ENCODE measurements at regions not wholly inside any gene's neighbourhood (a gene's known extent, or its start where the extent isn't known, plus 50 kb on each side); places are given as distances from the start of the nearest gene placed in this dataset.

- no peak for TF ChIP-seq GATA2 (IDR thresholded peaks at IDR 0.05; ENCODE audit: low read depth, low read length)
- no peak for TF ChIP-seq GATA3 (IDR thresholded peaks at IDR 0.05; ENCODE audit: low read depth, low read length)
Measured at GRCh38 chr6:14250573-14250972, 133.0 kb downstream of the CD83 start.
